Ovary (tissue), 3 donors: ENCODE measurements at regions not wholly inside any gene's neighbourhood (a gene's known extent, or its start where the extent isn't known, plus 50 kb on each side); places are given as distances from the start of the nearest gene placed in this dataset.

Experiments used
- EP300 ChIP-seq: sonication (generic); formaldehyde crosslinking; IDR thresholded peaks from one replicate; pipeline ENCODE4 v1.6.1; 2017; ENCODE audit warnings: antibody characterized with exemption
- POLR2A ChIP-seq: fragments of 450-650 bp; IDR thresholded peaks from one replicate; pipeline ENCODE4 v1.6.1; 2017; ENCODE audit warnings: antibody characterized with exemption, mild to moderate bottlenecking, moderate library complexity
- TF ChIP-seq, protein P1 (sequence below), 3 donors: fragments of 450-650 bp in 2 of 3; fragments of 200-600 bp in 1 of 3; IDR thresholded peaks; one replicate each; pipeline versions ENCODE4 v1.5.1 to v1.8.0; 2016 to 2022; ENCODE audit warnings: antibody characterized with exemption in 3 of 3, mild to moderate bottlenecking in 1 of 3
- donor health status: DM: no; HTN: no; CAD: no.

GRCh38 chr4:11715753-11716521 lies 287.2 kb upstream of the HS3ST1 start:
- TF ChIP-seq, protein P1, sequence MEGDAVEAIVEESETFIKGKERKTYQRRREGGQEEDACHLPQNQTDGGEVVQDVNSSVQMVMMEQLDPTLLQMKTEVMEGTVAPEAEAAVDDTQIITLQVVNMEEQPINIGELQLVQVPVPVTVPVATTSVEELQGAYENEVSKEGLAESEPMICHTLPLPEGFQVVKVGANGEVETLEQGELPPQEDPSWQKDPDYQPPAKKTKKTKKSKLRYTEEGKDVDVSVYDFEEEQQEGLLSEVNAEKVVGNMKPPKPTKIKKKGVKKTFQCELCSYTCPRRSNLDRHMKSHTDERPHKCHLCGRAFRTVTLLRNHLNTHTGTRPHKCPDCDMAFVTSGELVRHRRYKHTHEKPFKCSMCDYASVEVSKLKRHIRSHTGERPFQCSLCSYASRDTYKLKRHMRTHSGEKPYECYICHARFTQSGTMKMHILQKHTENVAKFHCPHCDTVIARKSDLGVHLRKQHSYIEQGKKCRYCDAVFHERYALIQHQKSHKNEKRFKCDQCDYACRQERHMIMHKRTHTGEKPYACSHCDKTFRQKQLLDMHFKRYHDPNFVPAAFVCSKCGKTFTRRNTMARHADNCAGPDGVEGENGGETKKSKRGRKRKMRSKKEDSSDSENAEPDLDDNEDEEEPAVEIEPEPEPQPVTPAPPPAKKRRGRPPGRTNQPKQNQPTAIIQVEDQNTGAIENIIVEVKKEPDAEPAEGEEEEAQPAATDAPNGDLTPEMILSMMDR (IDR thresholded peaks at IDR 0.05): no peak
- TF ChIP-seq POLR2A (no peak), EP300 (no peak)
